Cardiac muscle cell (in vitro differentiated cells and primary cell): ENCODE measurements at regions not wholly inside any gene's neighbourhood (a gene's known extent, or its start where the extent isn't known, plus 50 kb on each side); places are given as distances from the start of the nearest gene placed in this dataset.
"Not testable (repeated sequence)": the region's sequence is repeated elsewhere in the genome, so short reads cannot be mapped to it uniquely, and the experiment has no call there.

Experiments
- DNase-seq, 2 donors: peaks; one replicate each; pipeline versions ENCODE4 v3.0.0 to v3.0.0-alpha.2; 2010 to 2017; ENCODE audit warnings: low read depth in 1 of 2, low spot score in 1 of 2
- H3K27ac ChIP-seq: fragments of 200-600 bp; sonication (generic); 2 replicates; pipeline ENCODE4 v1.5.1; 2016
- H3K27me3 ChIP-seq: fragments of 200-600 bp; sonication (generic); 2 replicates; pipeline ENCODE4 v1.6.0; 2016; ENCODE audit warnings: control low read depth
- H3K36me3 ChIP-seq: fragments of 200-600 bp; sonication (generic); 2 replicates; pipeline ENCODE4 v1.5.1; 2016; ENCODE audit warnings: control low read depth
- H3K4me1 ChIP-seq: fragments of 200-600 bp; sonication (generic); 2 replicates; pipeline ENCODE4 v1.8.1; 2017; ENCODE audit warnings: low read depth, mild to moderate bottlenecking, mixed run types
- H3K4me3 ChIP-seq: fragments of 200-600 bp; sonication (generic); 2 replicates; pipeline ENCODE4 v1.5.1; 2016; ENCODE audit warnings: mild to moderate bottlenecking
- H3K9me3 ChIP-seq: fragments of 200-600 bp; sonication (generic); 2 replicates; pipeline ENCODE4 v1.5.1; 2017; ENCODE audit warnings: low read depth, mild to moderate bottlenecking, control low read depth
- CTCF ChIP-seq: IDR thresholded peaks from 2 replicates; pipeline ENCODE4 v1.5.1; 2012; ENCODE audit warnings: low read depth, mild to moderate bottlenecking, low read length

DNA sequence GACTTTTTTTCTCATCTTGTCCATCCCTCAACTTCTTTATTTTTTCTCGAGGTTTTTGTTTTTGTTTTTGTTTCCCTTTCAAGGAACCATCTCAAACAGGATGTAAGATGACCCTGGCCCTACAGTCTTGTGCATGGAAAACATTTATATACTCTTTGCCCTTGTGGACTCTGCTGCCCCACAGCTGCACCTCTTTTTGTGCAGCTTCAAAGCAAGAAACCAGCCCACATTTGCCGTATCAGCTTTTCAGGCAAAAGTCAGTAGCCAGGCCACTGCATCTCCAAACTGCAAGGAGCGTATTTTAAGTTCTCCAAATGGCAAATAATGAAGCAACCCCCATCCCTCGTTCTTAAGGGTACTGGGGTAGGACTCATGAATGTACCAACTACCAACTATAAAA is 756.5 kb downstream of the C4orf33 start:
- no peak for DNase-seq
- Histone ChIP-seq H3K27me3 (no peaks in the 10 kb centered on the region), H3K4me3 (no peak overlapping the region), H3K27ac (no peak overlapping the region), H3K4me1 (no peaks in the 10 kb centered on the region), H3K36me3 (no peaks in the 10 kb centered on the region), H3K9me3 (no peaks in the 10 kb centered on the region)
- no peak for TF ChIP-seq CTCF

DNA sequence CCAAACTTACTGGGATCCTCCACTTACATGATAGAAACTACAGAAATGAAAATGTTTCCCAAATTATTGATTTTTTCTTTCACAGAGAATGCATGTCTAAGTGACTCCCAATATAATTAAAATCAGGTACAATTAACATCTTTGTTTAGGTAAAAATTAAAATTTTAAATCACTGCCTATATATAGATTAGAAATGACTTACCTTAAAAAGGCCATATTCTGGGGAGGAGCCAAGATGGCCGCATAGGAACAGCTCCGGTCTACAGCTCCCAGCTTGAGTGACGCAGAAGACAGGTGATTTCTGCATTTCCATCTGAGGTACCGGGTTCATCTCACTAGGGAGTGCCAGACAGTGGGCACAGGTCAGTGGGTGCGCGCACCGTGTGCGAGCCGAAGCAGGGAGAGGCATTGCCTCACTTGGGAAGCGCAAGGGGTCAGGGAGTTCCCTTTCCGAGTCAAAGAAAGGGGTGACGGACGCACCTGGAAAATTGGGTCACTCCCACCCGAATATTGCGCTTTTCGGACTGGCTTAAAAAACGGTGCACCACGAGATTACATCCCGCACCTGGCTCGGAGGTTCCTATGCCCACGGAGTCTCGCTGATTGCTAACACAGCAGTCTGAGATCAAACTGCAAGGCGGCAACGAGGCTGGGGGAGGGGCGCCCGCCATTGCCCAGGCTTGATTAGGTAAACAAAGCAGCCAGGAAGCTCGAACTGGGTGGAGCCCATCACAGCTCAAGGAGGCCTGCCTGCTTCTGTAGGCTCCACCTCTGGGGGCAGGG is 757.9 kb downstream of the C4orf33 start:
- not testable (repeated sequence) for DNase-seq, H3K4me1 ChIP-seq, H3K9me3 ChIP-seq, H3K27me3 ChIP-seq, H3K27ac ChIP-seq, H3K36me3 ChIP-seq, H3K4me3 ChIP-seq

DNA sequence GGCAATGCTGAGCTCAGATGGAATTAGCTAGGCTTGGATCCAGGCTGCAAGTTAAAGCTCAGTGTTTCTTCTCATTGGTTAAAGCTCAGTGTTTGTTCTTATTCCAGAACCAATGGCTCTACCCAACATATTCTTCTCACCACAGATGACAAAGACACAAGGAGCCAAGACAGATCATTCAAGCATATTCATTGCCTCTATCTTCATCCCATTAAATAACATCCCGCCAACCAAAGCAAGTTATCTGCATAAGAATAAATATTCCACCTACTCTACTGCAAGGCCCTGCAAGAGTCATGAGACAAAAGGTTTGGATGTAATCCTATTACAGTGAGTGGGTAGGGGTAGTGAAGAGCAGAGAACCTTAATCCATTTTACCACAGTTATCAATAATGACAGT is 766.5 kb downstream of the C4orf33 start:
- Histone ChIP-seq H3K27ac (no peak overlapping the region), H3K4me3 (no peak overlapping the region), H3K27me3 (no peaks in the 10 kb centered on the region), H3K36me3 (no peaks in the 10 kb centered on the region), H3K9me3 (no peaks in the 10 kb centered on the region), H3K4me1 (no peaks in the 10 kb centered on the region)
- no peak for DNase-seq
- no peak for TF ChIP-seq CTCF

GRCh38 chr4:129863206-129863605 is 767.3 kb downstream of the C4orf33 start:
- Histone ChIP-seq H3K36me3 (no peaks in the 10 kb centered on the region), H3K4me3 (no peak overlapping the region), H3K4me1 (no peaks in the 10 kb centered on the region), H3K9me3 (no peaks in the 10 kb centered on the region), H3K27ac (no peak overlapping the region), H3K27me3 (no peaks in the 10 kb centered on the region)
- no peak for DNase-seq
- no peak for TF ChIP-seq CTCF

GRCh38 chr4:129883996-129884395 is 788.0 kb downstream of the C4orf33 start:
- no peaks in the 10 kb centered on the region for H3K4me1 ChIP-seq
- DNase-seq: no peak
- H3K4me3 ChIP-seq: no peak overlapping the region
- H3K36me3 ChIP-seq: no peaks in the 10 kb centered on the region
- TF ChIP-seq CTCF: no peak
- no peak overlapping the region for H3K27ac ChIP-seq
- H3K9me3 ChIP-seq: no peaks in the 10 kb centered on the region
- H3K27me3 ChIP-seq: no peaks in the 10 kb centered on the region

GRCh38 chr4:129897111-129897510 is 801.2 kb downstream of the C4orf33 start:
- Histone ChIP-seq H3K27ac (no peak overlapping the region), H3K9me3 (no peaks in the 10 kb centered on the region), H3K4me1 (no peaks in the 10 kb centered on the region), H3K27me3 (no peaks in the 10 kb centered on the region), H3K36me3 (no peaks in the 10 kb centered on the region), H3K4me3 (no peak overlapping the region)
- TF ChIP-seq CTCF: no peak
- no peak for DNase-seq
